ENCODE measurements at regions not wholly inside any gene's neighbourhood (a gene's known extent, or its start where the extent isn't known, plus 50 kb on each side); places are given as distances from the start of the nearest gene placed in this dataset.

DNA sequence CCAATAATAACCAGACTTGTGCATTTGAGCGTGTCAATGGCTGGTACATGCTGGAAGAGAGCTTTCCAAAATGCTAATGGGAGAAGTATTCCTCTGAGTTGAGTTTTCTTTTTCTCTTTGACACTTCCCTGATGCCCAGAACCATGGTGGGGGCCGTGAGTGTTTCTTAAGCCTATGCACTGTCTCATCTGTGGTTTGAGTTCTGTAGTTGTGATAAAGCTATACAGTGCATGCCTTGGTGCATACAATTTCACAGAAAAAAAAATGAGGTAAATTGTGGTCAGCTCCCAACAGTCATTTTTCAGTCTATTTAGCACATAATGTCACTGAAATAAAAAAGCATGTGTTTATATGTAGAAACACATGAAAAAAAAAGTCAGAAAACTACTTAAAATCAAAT is 204.8 kb downstream of the HDGFL1 start:
- TF ChIP-seq, protein P1, sequence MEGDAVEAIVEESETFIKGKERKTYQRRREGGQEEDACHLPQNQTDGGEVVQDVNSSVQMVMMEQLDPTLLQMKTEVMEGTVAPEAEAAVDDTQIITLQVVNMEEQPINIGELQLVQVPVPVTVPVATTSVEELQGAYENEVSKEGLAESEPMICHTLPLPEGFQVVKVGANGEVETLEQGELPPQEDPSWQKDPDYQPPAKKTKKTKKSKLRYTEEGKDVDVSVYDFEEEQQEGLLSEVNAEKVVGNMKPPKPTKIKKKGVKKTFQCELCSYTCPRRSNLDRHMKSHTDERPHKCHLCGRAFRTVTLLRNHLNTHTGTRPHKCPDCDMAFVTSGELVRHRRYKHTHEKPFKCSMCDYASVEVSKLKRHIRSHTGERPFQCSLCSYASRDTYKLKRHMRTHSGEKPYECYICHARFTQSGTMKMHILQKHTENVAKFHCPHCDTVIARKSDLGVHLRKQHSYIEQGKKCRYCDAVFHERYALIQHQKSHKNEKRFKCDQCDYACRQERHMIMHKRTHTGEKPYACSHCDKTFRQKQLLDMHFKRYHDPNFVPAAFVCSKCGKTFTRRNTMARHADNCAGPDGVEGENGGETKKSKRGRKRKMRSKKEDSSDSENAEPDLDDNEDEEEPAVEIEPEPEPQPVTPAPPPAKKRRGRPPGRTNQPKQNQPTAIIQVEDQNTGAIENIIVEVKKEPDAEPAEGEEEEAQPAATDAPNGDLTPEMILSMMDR (conservative IDR thresholded peaks at IDR 0.05 in 1 of 2, IDR thresholded peaks at IDR 0.05 in 1 of 2; ENCODE audit: low read depth in 1 of 2, low read length in 2 of 2), result no peak
- TF ChIP-seq EZH2 (IDR thresholded peaks at IDR 0.05; ENCODE audit: low read length, missing control alignments), result no peak
